ENCODE measurements at regions not wholly inside any gene's neighbourhood (a gene's known extent, or its start where the extent isn't known, plus 50 kb on each side); places are given as distances from the start of the nearest gene placed in this dataset.

GRCh38 chr2:181228661-181229060 lies 228.5 kb upstream of the ITGA4 start:
- H3K27ac ChIP-seq: no peak overlapping the region
- H3K4me3 ChIP-seq: no peak overlapping the region
- DNase-seq: no peak
- POLR2A ChIA-PET (ENCODE audit: unreplicated experiment): interaction anchor here (0.6 kb wide), 2 partner anchors 189 to 317 kb away, joined by 3 to 7 read pairs; no protein-coding TSS in a partner anchor
- no peaks in the 10 kb centered on the region for H3F3A ChIP-seq (ENCODE audit: insufficient read depth, low read depth)
- H3K79me2 ChIP-seq (ENCODE audit: low read depth): no peaks in the 10 kb centered on the region
- TF ChIP-seq CTCF (conservative IDR thresholded peaks at IDR 0.05) (no peak), EZH2 (IDR thresholded peaks at IDR 0.05; ENCODE audit: low read depth) (no peak)
- no peaks in the 10 kb centered on the region for H3K4me1 ChIP-seq (replicated peaks; ENCODE audit: insufficient read depth)
- no peaks in the 10 kb centered on the region for H4K20me1 ChIP-seq (ENCODE audit: insufficient read depth)
- BruUV-seq (replicated peaks): no TSS peak
- H2AFZ ChIP-seq: no peak overlapping the region
- no peaks in the 10 kb centered on the region for H3K27me3 ChIP-seq (ENCODE audit: insufficient read depth, low read depth)
- no peaks in the 10 kb centered on the region for H3K36me3 ChIP-seq (ENCODE audit: low read depth)
- H3K4me2 ChIP-seq: no peak overlapping the region
- no peaks in the 10 kb centered on the region for H3K9me3 ChIP-seq (ENCODE audit: insufficient read depth, low read depth)
- CTCF ChIA-PET: no interaction called here
- intact Hi-C loops (cut with micrococcal nuclease; ENCODE audit: unreplicated experiment): no loop called here
- H3K9me2 ChIP-seq (ENCODE audit: insufficient read depth): no peaks in the 10 kb centered on the region

- H3K36me3 ChIP-seq (ENCODE audit: low read depth): no peaks in the 10 kb centered on the region
Measured at GRCh38 chr2:181231151-181231550, 226.0 kb upstream of the ITGA4 start.

GRCh38 chr2:181231886-181232621 lies 225.1 kb upstream of the ITGA4 start:
- no peak for DNase-seq
- H3K27ac ChIP-seq: no peak overlapping the region
- H3K9me3 ChIP-seq (ENCODE audit: insufficient read depth, low read depth): no peaks in the 10 kb centered on the region
- no peaks in the 10 kb centered on the region for H3K27me3 ChIP-seq (ENCODE audit: insufficient read depth, low read depth)
- H3F3A ChIP-seq (ENCODE audit: insufficient read depth, low read depth): no peaks in the 10 kb centered on the region
- no peak overlapping the region for H3K4me3 ChIP-seq
- TF ChIP-seq EZH2 (IDR thresholded peaks at IDR 0.05; ENCODE audit: low read depth): no peak
- TF ChIP-seq CTCF (conservative IDR thresholded peaks at IDR 0.05): no peak
- CTCF ChIA-PET: no interaction called here
- H4K20me1 ChIP-seq (ENCODE audit: insufficient read depth): no peaks in the 10 kb centered on the region
- H3K36me3 ChIP-seq (ENCODE audit: low read depth): no peaks in the 10 kb centered on the region
- no TSS peak for BruUV-seq (replicated peaks)
- intact Hi-C loops (cut with micrococcal nuclease; ENCODE audit: unreplicated experiment): no loop called here
- H2AFZ ChIP-seq: no peak overlapping the region
- no peaks in the 10 kb centered on the region for H3K9me2 ChIP-seq (ENCODE audit: insufficient read depth)
- POLR2A ChIA-PET (ENCODE audit: unreplicated experiment): no interaction called here
- H3K79me2 ChIP-seq (ENCODE audit: low read depth): no peaks in the 10 kb centered on the region
- H3K4me1 ChIP-seq (replicated peaks; ENCODE audit: insufficient read depth): no peaks in the 10 kb centered on the region
- no peak overlapping the region for H3K4me2 ChIP-seq

More at GRCh38 chr2:181231151-181231550, 226.0 kb upstream of the ITGA4 start:
- TF ChIP-seq CTCF (conservative IDR thresholded peaks at IDR 0.05): no peak
- no peak for TF ChIP-seq EZH2 (IDR thresholded peaks at IDR 0.05; ENCODE audit: low read depth)
- no peak overlapping the region for H3K4me3 ChIP-seq
- CTCF ChIA-PET: no interaction called here
- no peaks in the 10 kb centered on the region for H4K20me1 ChIP-seq (ENCODE audit: insufficient read depth)
- no peaks in the 10 kb centered on the region for H3K9me3 ChIP-seq (ENCODE audit: insufficient read depth, low read depth)
- H3K27ac ChIP-seq: no peak overlapping the region
- intact Hi-C loops (cut with micrococcal nuclease; ENCODE audit: unreplicated experiment): no loop called here
- H3F3A ChIP-seq (ENCODE audit: insufficient read depth, low read depth): no peaks in the 10 kb centered on the region
- H3K4me1 ChIP-seq (replicated peaks; ENCODE audit: insufficient read depth): no peaks in the 10 kb centered on the region
- H3K79me2 ChIP-seq (ENCODE audit: low read depth): no peaks in the 10 kb centered on the region
- no peaks in the 10 kb centered on the region for H3K9me2 ChIP-seq (ENCODE audit: insufficient read depth)
- no peak overlapping the region for H2AFZ ChIP-seq
- no peak for DNase-seq
- no peak overlapping the region for H3K4me2 ChIP-seq
- no peaks in the 10 kb centered on the region for H3K27me3 ChIP-seq (ENCODE audit: insufficient read depth, low read depth)
- no TSS peak for BruUV-seq (replicated peaks)
- POLR2A ChIA-PET (ENCODE audit: unreplicated experiment): no interaction called here
